Natural killer cell (primary cell): ENCODE measurements at regions not wholly inside any gene's neighbourhood (a gene's known extent, or its start where the extent isn't known, plus 50 kb on each side); places are given as distances from the start of the nearest gene placed in this dataset.
"Not testable (repeated sequence)": the region's sequence is repeated elsewhere in the genome, so short reads cannot be mapped to it uniquely, and the experiment has no call there.

ENCODE experiments used
- ATAC-seq, 3 donors: fragments of 150-1000 bp in 2 of 3; fragments of 200-7000 bp in 1 of 3; cut with Tn5 transposase; 1 replicate in 1 of 3; 2 replicates in 2 of 3; pipeline ENCODE4 v1.10.0; 2021; ENCODE audit warnings: mild to moderate bottlenecking in 2 of 3, moderate library complexity in 2 of 3
- DNase-seq, 2 donors: peaks; one replicate each; pipeline versions ENCODE4 v3.0.0 to v3.0.0-alpha.2; 2013 to 2021; ENCODE audit warnings: mixed read lengths in 1 of 2
- H3K27ac ChIP-seq: one replicate; pipeline ENCODE4 v1.5.1; 2013; ENCODE audit warnings: mild to moderate bottlenecking, low read length
- H3K27me3 ChIP-seq: one replicate; pipeline ENCODE4 v1.6.1; 2013; ENCODE audit warnings: low read length; ENCODE audit not compliant: control insufficient read depth, insufficient read depth
- H3K36me3 ChIP-seq: one replicate; pipeline ENCODE4 v1.6.1; 2013; ENCODE audit warnings: low read length; ENCODE audit not compliant: control insufficient read depth, insufficient read depth
- H3K4me1 ChIP-seq: one replicate; pipeline ENCODE4 v1.6.1; 2013; ENCODE audit warnings: low read length; ENCODE audit not compliant: control insufficient read depth, insufficient read depth
- H3K4me3 ChIP-seq: one replicate; pipeline ENCODE4 v1.5.1; 2013; ENCODE audit warnings: low read length
- H3K9me3 ChIP-seq: one replicate; pipeline ENCODE4 v1.6.1; 2013; ENCODE audit warnings: low read length; ENCODE audit not compliant: control insufficient read depth, insufficient read depth
- H3K27ac Mint-ChIP-seq, 2 donors: one replicate each; pipeline ENCODE4 v1.8.0; 2022; ENCODE audit warnings: mild to moderate bottlenecking in 2 of 2, mixed read lengths in 2 of 2, moderate library complexity in 1 of 2
- H3K27me3 Mint-ChIP-seq, 2 donors: one replicate each; pipeline ENCODE4 v1.8.0; 2022; ENCODE audit warnings: low read depth in 2 of 2, mixed read lengths in 2 of 2
- H3K36me3 Mint-ChIP-seq: one replicate; pipeline ENCODE4 v1.8.0; 2022; ENCODE audit warnings: mixed read lengths
- H3K4me1 Mint-ChIP-seq, 2 donors: one replicate each; pipeline ENCODE4 v1.8.0; 2022; ENCODE audit warnings: mixed read lengths in 2 of 2
- H3K4me3 Mint-ChIP-seq: one replicate; pipeline ENCODE4 v1.8.0; 2022; ENCODE audit warnings: mild to moderate bottlenecking, moderate library complexity, mixed read lengths
- H3K9me3 Mint-ChIP-seq, 2 donors: one replicate each; pipeline ENCODE4 v1.8.0; 2022; ENCODE audit warnings: mixed read lengths in 2 of 2
- CTCF ChIP-seq: fragments of 200-600 bp; IDR thresholded peaks from one replicate; pipeline ENCODE4 v1.8.0; 2022; ENCODE audit warnings: antibody characterized with exemption
- WGBS: methylation state at CpG from one replicate; pipeline ENCODE4 v1.1.7; 2013; ENCODE audit warnings: missing lambda C conversion rate; ENCODE audit not compliant: insufficient coverage; 5-methylcytosine and 5-hydroxymethylcytosine counted together
- intact Hi-C: fragments of 100-400 bp; cut with micrococcal nuclease; formaldehyde crosslinking; loops from one replicate; pipeline ENCODE4 v1.14.2; 2022

GRCh38 chr12:131599190-131600159, 111.4 kb upstream of the SFSWAP start:
- H3K27me3 Mint-ChIP-seq, result no peaks in the 10 kb centered on the region
- H3K4me3 Mint-ChIP-seq, result no peak overlapping the region
- ATAC-seq (no peak), DNase-seq (no peak)
- H3K36me3 Mint-ChIP-seq, result no peaks in the 10 kb centered on the region
- Histone ChIP-seq H3K36me3 (no peaks in the 10 kb centered on the region), H3K27ac (no peak overlapping the region), H3K9me3 (no peaks in the 10 kb centered on the region), H3K27me3 (no peaks in the 10 kb centered on the region), H3K4me1 (peaks cover 27% of the 10 kb centered on the region), H3K4me3 (no peak overlapping the region)
- TF ChIP-seq CTCF, result no peak
- H3K4me1 Mint-ChIP-seq, result peaks cover 36 to 49% of the 10 kb centered on the region in 2 donors
- intact Hi-C loops, result loop anchor here (10.0 kb wide), 1 partner anchor 115 kb away; the partner anchor contains the start of gene SFSWAP
- WGBS, result 93% methylated on average over 33 of the region's 33 CpGs
- H3K9me3 Mint-ChIP-seq, result no peaks in the 10 kb centered on the region
- H3K27ac Mint-ChIP-seq, result peak overlapping the region in 1 of 2 donors; percentile 23

- Mint-ChIP-seq H3K9me3 (no peaks in the 10 kb centered on the region), H3K36me3 (no peaks in the 10 kb centered on the region), H3K27ac (no peak overlapping the region), H3K27me3 (no peaks in the 10 kb centered on the region), H3K4me3 (no peak overlapping the region), H3K4me1 (peaks cover 43 to 56% of the 10 kb centered on the region in 2 donors)
- no peak for ATAC-seq
- intact Hi-C loops, result loop anchor here (10.0 kb wide), 1 partner anchor 115 kb away; the partner anchor contains the start of gene SFSWAP
- no peak overlapping the region for H3K4me3 ChIP-seq
- no peak overlapping the region for H3K27ac ChIP-seq
- H3K36me3 ChIP-seq, result no peaks in the 10 kb centered on the region
- H3K4me1 ChIP-seq, result peaks cover 34% of the 10 kb centered on the region
- H3K27me3 ChIP-seq, result no peaks in the 10 kb centered on the region
- DNase-seq, result no peak
- no peaks in the 10 kb centered on the region for H3K9me3 ChIP-seq
- no peak for TF ChIP-seq CTCF
- 94% methylated on average over 4 of the region's 6 CpGs for WGBS
Observed at GRCh38 chr12:131600160-131600532, 110.7 kb upstream of the SFSWAP start.

GRCh38 chr12:131601499-131601898, 109.4 kb upstream of the SFSWAP start:
- not testable (repeated sequence) for H3K36me3 Mint-ChIP-seq, H3K36me3 ChIP-seq, H3K4me3 Mint-ChIP-seq, H3K9me3 Mint-ChIP-seq, H3K27ac ChIP-seq, H3K9me3 ChIP-seq, H3K27me3 Mint-ChIP-seq, H3K27ac Mint-ChIP-seq, ATAC-seq, H3K4me3 ChIP-seq, H3K27me3 ChIP-seq, DNase-seq
- H3K4me1 Mint-ChIP-seq, result peaks cover 57 to 69% of the 10 kb centered on the region in 2 donors
- H3K4me1 ChIP-seq, result peaks cover 43% of the 10 kb centered on the region
- WGBS, result 82% methylated on average over 5 of the region's 5 CpGs
- intact Hi-C loops, result loop anchor here (10.0 kb wide), 1 partner anchor 113 kb away; the partner anchor contains the start of gene SFSWAP

- intact Hi-C loops, result loop anchor here (10.0 kb wide), 1 partner anchor 111 kb away; the partner anchor contains the start of gene SFSWAP
- TF ChIP-seq CTCF, result no peak
- no peaks in the 10 kb centered on the region for H3K9me3 ChIP-seq
- peak in 1 of 2 donors; percentile 28 for DNase-seq
- H3K27me3 ChIP-seq, result no peaks in the 10 kb centered on the region
- 77% methylated on average over 8 of the region's 8 CpGs for WGBS
- no peaks in the 10 kb centered on the region for H3K36me3 ChIP-seq
- no peaks in the 10 kb centered on the region for H3K36me3 Mint-ChIP-seq
- H3K27ac ChIP-seq, result peak overlapping the region; percentile 72
- H3K4me3 Mint-ChIP-seq, result peak overlapping the region; percentile 86
- H3K4me1 Mint-ChIP-seq, result peaks cover 75 to 87% of the 10 kb centered on the region in 2 donors
- peaks cover 56% of the 10 kb centered on the region for H3K4me1 ChIP-seq
- H3K27ac Mint-ChIP-seq, result peak overlapping the region; percentile 70 to 80
- H3K27me3 Mint-ChIP-seq, result no peaks in the 10 kb centered on the region
- no peaks in the 10 kb centered on the region for H3K9me3 Mint-ChIP-seq
- H3K4me3 ChIP-seq, result no peak overlapping the region
- ATAC-seq, result no peak
Observed at GRCh38 chr12:131603106-131603938, 107.6 kb upstream of the SFSWAP start.
